Esophagus squamous epithelium (tissue), 4 donors: ENCODE measurements at regions not wholly inside any gene's neighbourhood (a gene's known extent, or its start where the extent isn't known, plus 50 kb on each side); places are given as distances from the start of the nearest gene placed in this dataset.
"Not testable (repeated sequence)": the region's sequence is repeated elsewhere in the genome, so short reads cannot be mapped to it uniquely, and the experiment has no call there.

Experiments used
- POLR2A ChIP-seq, 4 donors: fragments of 450-650 bp; IDR thresholded peaks; one replicate each; pipeline ENCODE4 v1.6.1; 2017; ENCODE audit warnings: antibody characterized with exemption in 4 of 4, mild to moderate bottlenecking in 4 of 4, moderate library complexity in 3 of 4
- TF ChIP-seq, protein P1 (sequence below), 6 experiments: fragments of 450-650 bp in 4 of 6; fragments of 200-600 bp in 2 of 6; sonication (generic) in 2 of 6; IDR thresholded peaks; one replicate each; pipeline ENCODE4 v1.5.1; 2016 to 2019; ENCODE audit warnings: antibody characterized with exemption in 6 of 6, mild to moderate bottlenecking in 4 of 6, moderate library complexity in 4 of 6

DNA sequence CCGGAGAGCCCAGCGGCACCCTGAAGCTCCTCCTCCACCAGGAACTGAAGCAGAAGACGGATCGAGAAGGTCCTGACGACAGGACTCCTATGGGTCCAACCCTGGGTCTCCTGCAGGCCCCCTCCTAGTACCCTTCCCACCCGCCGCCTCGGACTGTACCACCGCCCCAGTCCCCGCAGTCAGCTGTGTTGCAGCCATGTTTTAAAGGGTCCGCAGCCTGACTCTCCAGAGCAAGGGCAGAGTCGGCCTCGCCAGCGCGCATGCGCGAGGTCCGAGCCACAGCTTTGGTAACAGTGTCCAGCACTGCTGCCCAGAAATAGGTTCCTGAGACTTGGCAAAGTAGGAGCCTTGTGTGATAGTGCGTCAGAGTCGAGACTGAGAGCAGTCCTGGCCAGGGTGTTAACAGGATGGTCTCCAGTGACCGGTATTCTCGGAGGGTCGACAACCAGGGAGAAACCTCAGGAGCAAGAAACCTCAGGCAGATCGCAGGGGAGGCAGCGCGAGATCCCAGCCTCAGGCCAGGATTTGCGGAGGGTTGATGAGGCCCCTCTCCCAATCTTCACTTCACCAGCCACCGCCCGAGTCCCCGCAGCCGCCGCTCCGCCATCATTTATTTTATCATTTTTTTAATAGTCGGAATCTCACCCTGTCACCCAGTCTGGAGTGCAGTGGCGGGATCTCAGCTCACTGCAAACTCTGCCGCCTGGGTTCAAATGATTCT lies 326.3 kb downstream of the ZNF716 start:
- TF ChIP-seq, protein P1, sequence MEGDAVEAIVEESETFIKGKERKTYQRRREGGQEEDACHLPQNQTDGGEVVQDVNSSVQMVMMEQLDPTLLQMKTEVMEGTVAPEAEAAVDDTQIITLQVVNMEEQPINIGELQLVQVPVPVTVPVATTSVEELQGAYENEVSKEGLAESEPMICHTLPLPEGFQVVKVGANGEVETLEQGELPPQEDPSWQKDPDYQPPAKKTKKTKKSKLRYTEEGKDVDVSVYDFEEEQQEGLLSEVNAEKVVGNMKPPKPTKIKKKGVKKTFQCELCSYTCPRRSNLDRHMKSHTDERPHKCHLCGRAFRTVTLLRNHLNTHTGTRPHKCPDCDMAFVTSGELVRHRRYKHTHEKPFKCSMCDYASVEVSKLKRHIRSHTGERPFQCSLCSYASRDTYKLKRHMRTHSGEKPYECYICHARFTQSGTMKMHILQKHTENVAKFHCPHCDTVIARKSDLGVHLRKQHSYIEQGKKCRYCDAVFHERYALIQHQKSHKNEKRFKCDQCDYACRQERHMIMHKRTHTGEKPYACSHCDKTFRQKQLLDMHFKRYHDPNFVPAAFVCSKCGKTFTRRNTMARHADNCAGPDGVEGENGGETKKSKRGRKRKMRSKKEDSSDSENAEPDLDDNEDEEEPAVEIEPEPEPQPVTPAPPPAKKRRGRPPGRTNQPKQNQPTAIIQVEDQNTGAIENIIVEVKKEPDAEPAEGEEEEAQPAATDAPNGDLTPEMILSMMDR (IDR thresholded peaks at IDR 0.05), result not testable (repeated sequence)
- not testable (repeated sequence) for TF ChIP-seq POLR2A (IDR thresholded peaks at IDR 0.05)
